Panc1 (cell line): ENCODE measurements at regions not wholly inside any gene's neighbourhood (a gene's known extent, or its start where the extent isn't known, plus 50 kb on each side); places are given as distances from the start of the nearest gene placed in this dataset.

Experiments
- ATAC-seq: fragments of 200-7000 bp; cut with Tn5 transposase; 2 replicates; pipeline ENCODE4 v1.9.1; 2020; ENCODE audit warnings: mild to moderate bottlenecking, moderate library complexity
- BruUV-seq: library from RNA; stranded (reverse); fragments of 400-500 nt; replicated peaks from 2 replicates; lab custom pipeline; 2021; lab: Mats Ljungman, UMichigan
- CTCF ChIA-PET: fragments of 300-600 bp; sonication (Branson Sonifier 250); formaldehyde crosslinking; loops from one replicate; lab custom pipeline; 2022; ENCODE audit warnings: antibody characterized with exemption; lab: Charles Lee
- POLR2A ChIA-PET: fragments of 300-600 bp; sonication (Branson Sonifier 250); formaldehyde crosslinking; loops from one replicate; lab custom pipeline; 2022; ENCODE audit warnings: antibody characterized with exemption; lab: Charles Lee
- DNase-seq: peaks from one replicate; pipeline ENCODE4 v3.0.0-alpha.2; 2010; ENCODE audit warnings: low read depth, low spot score
- H3K27ac ChIP-seq: 2 replicates; pipeline ENCODE4 v1.5.1; 2011; ENCODE audit warnings: mild to moderate bottlenecking, low read length, inconsistent platforms
- H3K27me3 ChIP-seq: fragments of 200-500 bp; sonication (Bioruptor generic); 2 replicates; pipeline ENCODE4 v1.6.0; 2014; ENCODE audit warnings: low read length, inconsistent platforms; ENCODE audit not compliant: control insufficient read depth, insufficient read depth
- H3K36me3 ChIP-seq: fragments of 200-500 bp; sonication (Bioruptor generic); 2 replicates; pipeline ENCODE4 v1.5.1; 2014; ENCODE audit warnings: inconsistent platforms, mild to moderate bottlenecking, low read length, moderate library complexity; ENCODE audit not compliant: control insufficient read depth, insufficient read depth
- H3K4me1 ChIP-seq: 2 replicates; pipeline ENCODE4 v1.5.1; 2011; ENCODE audit warnings: inconsistent platforms, mild to moderate bottlenecking, low read length, moderate library complexity; ENCODE audit not compliant: control insufficient read depth, insufficient read depth
- H3K4me3 ChIP-seq, 2 experiments: 2 replicates each; pipeline ENCODE4 v1.5.1; 2011 to 2012; ENCODE audit warnings: low read depth in 2 of 2, low read length in 2 of 2, mild to moderate bottlenecking in 2 of 2, inconsistent platforms in 1 of 2, moderate library complexity in 1 of 2
- H3K9me3 ChIP-seq: fragments of 200-500 bp; sonication (Bioruptor generic); 2 replicates; pipeline ENCODE4 v1.5.1; 2014; ENCODE audit warnings: low read depth, mild to moderate bottlenecking, inconsistent platforms, low read length, moderate library complexity; ENCODE audit not compliant: control insufficient read depth, insufficient read depth
- CTCF ChIP-seq: fragments of 450-650 bp; IDR thresholded peaks from 2 replicates; pipeline ENCODE4 v1.5.1; 2017; ENCODE audit warnings: mild to moderate bottlenecking
- POLR2AphosphoS5 ChIP-seq: IDR thresholded peaks from 2 replicates; pipeline ENCODE4 v1.6.1; 2012; ENCODE audit warnings: mild to moderate bottlenecking, low read depth, low read length, moderate library complexity
- REST ChIP-seq, 2 experiments: IDR thresholded peaks; 2 replicates each; pipeline ENCODE4 v1.6.1; 2011 to 2012; ENCODE audit warnings: low read depth in 2 of 2, control low read depth in 1 of 2, low read length in 1 of 2, mild to moderate bottlenecking in 1 of 2, moderate library complexity in 1 of 2; ENCODE audit not compliant: insufficient read depth in 1 of 2
- SIN3A ChIP-seq: IDR thresholded peaks from 2 replicates; pipeline ENCODE4 v1.6.1; 2012; ENCODE audit warnings: low read depth, mild to moderate bottlenecking, low read length, moderate library complexity, borderline replicate concordance; ENCODE audit not compliant: insufficient read depth
- TCF7L2 ChIP-seq: IDR thresholded peaks from 2 replicates; pipeline ENCODE4 v1.6.1; 2011; ENCODE audit warnings: mild to moderate bottlenecking, low read depth, low read length, inconsistent platforms
- in situ Hi-C: cut with HindIII; loops from 2 replicates; pipeline ENCODE4 v1.10.0; 2016; ENCODE audit warnings: low sequenced_read_pairs, low pct_unique_long_range_greater_than_20kb
- intact Hi-C: fragments of 100-400 bp; cut with micrococcal nuclease; formaldehyde crosslinking; loops from one replicate; pipeline ENCODE4 v1.10.0; 2022; ENCODE audit not compliant: unreplicated experiment

- Histone ChIP-seq H3K27ac (no peak overlapping the region), H3K9me3 (no peaks in the 10 kb centered on the region), H3K4me3 (no peak overlapping the region), H3K4me1 (no peaks in the 10 kb centered on the region), H3K27me3 (no peaks in the 10 kb centered on the region), H3K36me3 (no peaks in the 10 kb centered on the region)
- TF ChIP-seq SIN3A (no peak), TCF7L2 (no peak), POLR2AphosphoS5 (no peak), REST (IDR thresholded peaks at IDR 0.05; ENCODE audit: insufficient read depth in 1 of 2, low read depth in 2 of 2, low read length in 1 of 2) (no peak), CTCF (no peak)
- DNase-seq (no peak), ATAC-seq (no peak)
- in situ Hi-C loops (no loop called here), intact Hi-C loops (no loop called here)
- no TSS peak for BruUV-seq
- ChIA-PET CTCF (no interaction called here), POLR2A (no interaction called here)
Measured at GRCh38 chr14:95453713-95453980, 62.8 kb downstream of the SYNE3 start.

GRCh38 chr14:95452893-95453712 lies 63.3 kb downstream of the SYNE3 start:
- in situ Hi-C loops, result no loop called here
- Histone ChIP-seq H3K36me3 (no peaks in the 10 kb centered on the region), H3K27ac (no peak overlapping the region), H3K4me3 (no peak overlapping the region), H3K9me3 (no peaks in the 10 kb centered on the region), H3K4me1 (no peaks in the 10 kb centered on the region), H3K27me3 (no peaks in the 10 kb centered on the region)
- BruUV-seq, result no TSS peak
- intact Hi-C loops, result no loop called here
- DNase-seq, result no peak
- CTCF ChIA-PET, result interaction anchor here (1.1 to 1.6 kb wide), 2 partner anchors 11 kb away, joined by 3 to 8 read pairs; no protein-coding TSS in a partner anchor
- ATAC-seq, result no peak
- TF ChIP-seq SIN3A (no peak), CTCF (no peak), POLR2AphosphoS5 (no peak), REST (IDR thresholded peaks at IDR 0.05; ENCODE audit: insufficient read depth in 1 of 2, low read depth in 2 of 2, low read length in 1 of 2) (no peak), TCF7L2 (no peak)
- POLR2A ChIA-PET, result no interaction called here
